ENCODE measurements at regions not wholly inside any gene's neighbourhood (a gene's known extent, or its start where the extent isn't known, plus 50 kb on each side); places are given as distances from the start of the nearest gene placed in this dataset.
"Not testable (repeated sequence)": the region's sequence is repeated elsewhere in the genome, so short reads cannot be mapped to it uniquely, and the experiment has no call there.

DNA sequence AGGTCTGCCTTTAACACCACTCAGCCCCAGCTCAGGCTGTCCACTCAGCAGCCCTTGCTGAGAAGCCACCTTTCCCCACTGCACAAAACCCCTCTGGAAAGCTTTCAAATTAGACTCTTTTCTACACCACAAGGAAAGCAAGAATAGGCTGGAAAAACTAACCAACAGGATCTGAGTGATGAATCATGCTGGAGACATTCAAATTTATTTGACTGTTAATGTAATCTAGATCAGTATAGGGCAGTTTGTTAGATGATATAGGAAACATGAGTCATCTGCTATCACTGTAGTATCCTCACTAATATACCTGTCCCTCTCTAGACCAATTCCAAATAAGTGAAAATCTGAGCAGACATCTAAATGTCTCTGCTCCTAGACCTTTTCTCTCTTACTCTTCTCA lies 127.8 kb upstream of the PAM start:
- TF ChIP-seq, protein P1, sequence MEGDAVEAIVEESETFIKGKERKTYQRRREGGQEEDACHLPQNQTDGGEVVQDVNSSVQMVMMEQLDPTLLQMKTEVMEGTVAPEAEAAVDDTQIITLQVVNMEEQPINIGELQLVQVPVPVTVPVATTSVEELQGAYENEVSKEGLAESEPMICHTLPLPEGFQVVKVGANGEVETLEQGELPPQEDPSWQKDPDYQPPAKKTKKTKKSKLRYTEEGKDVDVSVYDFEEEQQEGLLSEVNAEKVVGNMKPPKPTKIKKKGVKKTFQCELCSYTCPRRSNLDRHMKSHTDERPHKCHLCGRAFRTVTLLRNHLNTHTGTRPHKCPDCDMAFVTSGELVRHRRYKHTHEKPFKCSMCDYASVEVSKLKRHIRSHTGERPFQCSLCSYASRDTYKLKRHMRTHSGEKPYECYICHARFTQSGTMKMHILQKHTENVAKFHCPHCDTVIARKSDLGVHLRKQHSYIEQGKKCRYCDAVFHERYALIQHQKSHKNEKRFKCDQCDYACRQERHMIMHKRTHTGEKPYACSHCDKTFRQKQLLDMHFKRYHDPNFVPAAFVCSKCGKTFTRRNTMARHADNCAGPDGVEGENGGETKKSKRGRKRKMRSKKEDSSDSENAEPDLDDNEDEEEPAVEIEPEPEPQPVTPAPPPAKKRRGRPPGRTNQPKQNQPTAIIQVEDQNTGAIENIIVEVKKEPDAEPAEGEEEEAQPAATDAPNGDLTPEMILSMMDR (IDR thresholded peaks at IDR 0.05; ENCODE audit: insufficient read depth, low read length, poor library complexity, severe bottlenecking), result no peak

GRCh38 chr5:102628441-102629175 lies 126.5 kb upstream of the PAM start:
- TF ChIP-seq, protein P1 (IDR thresholded peaks at IDR 0.05; ENCODE audit: insufficient read depth, low read length, poor library complexity, severe bottlenecking), result no peak
- DNase-seq (ENCODE audit: low read depth), result no peak
- Histone ChIP-seq H3K36me3 (ENCODE audit: control insufficient read depth, insufficient read depth, low read length) (no peaks in the 10 kb centered on the region), H3K4me3 (ENCODE audit: low read depth, low read length) (no peak overlapping the region), H3K27me3 (ENCODE audit: control insufficient read depth, insufficient read depth, low read length) (no peaks in the 10 kb centered on the region)

More for the DNA sequence above, 127.8 kb upstream of the PAM start:
- Histone ChIP-seq H3K4me3 (ENCODE audit: low read depth, low read length) (no peak overlapping the region), H3K27me3 (ENCODE audit: control insufficient read depth, insufficient read depth, low read length) (no peaks in the 10 kb centered on the region), H3K36me3 (ENCODE audit: control insufficient read depth, insufficient read depth, low read length) (no peaks in the 10 kb centered on the region)
- DNase-seq (ENCODE audit: low read depth), result peak; percentile 10

GRCh38 chr5:102629827-102630605 lies 125.1 kb upstream of the PAM start:
- Histone ChIP-seq H3K4me3 (ENCODE audit: low read depth, low read length) (no peak overlapping the region), H3K27me3 (ENCODE audit: control insufficient read depth, insufficient read depth, low read length) (no peaks in the 10 kb centered on the region), H3K36me3 (ENCODE audit: control insufficient read depth, insufficient read depth, low read length) (no peaks in the 10 kb centered on the region)
- DNase-seq (ENCODE audit: low read depth), result no peak
- TF ChIP-seq, protein P1 (IDR thresholded peaks at IDR 0.05; ENCODE audit: insufficient read depth, low read length, poor library complexity, severe bottlenecking), result no peak

DNA sequence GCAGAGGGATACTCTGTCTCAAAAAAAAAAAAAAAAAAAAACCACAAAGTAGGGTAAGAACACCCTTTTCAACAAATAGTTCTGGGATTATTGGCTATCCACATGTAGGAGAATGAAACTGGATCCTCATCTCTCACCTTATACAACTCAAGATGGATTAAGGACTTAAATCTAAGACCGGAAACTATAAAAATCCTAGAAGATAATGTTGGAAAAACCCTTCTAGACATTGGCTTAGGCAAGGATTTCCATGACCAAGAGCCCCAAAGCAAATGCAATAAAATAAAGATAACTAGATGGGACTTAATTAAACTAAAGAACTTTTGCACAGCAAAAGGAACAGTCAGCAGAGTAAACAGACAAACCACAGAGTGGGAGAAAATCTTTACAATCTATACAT lies 119.7 kb upstream of the PAM start:
- H3K4me3 ChIP-seq (ENCODE audit: low read depth, low read length); DNase-seq (ENCODE audit: low read depth); H3K36me3 ChIP-seq (ENCODE audit: control insufficient read depth, insufficient read depth, low read length); H3K27me3 ChIP-seq (ENCODE audit: control insufficient read depth, insufficient read depth, low read length): not testable (repeated sequence)

GRCh38 chr5:102638316-102638715 lies 116.8 kb upstream of the PAM start:
- H3K4me3 ChIP-seq (ENCODE audit: low read depth, low read length), result no peak overlapping the region
- H3K36me3 ChIP-seq (ENCODE audit: control insufficient read depth, insufficient read depth, low read length), result no peaks in the 10 kb centered on the region
- no peaks in the 10 kb centered on the region for H3K27me3 ChIP-seq (ENCODE audit: control insufficient read depth, insufficient read depth, low read length)
- no peak for DNase-seq (ENCODE audit: low read depth)
- TF ChIP-seq, protein P1 (IDR thresholded peaks at IDR 0.05; ENCODE audit: insufficient read depth, low read length, poor library complexity, severe bottlenecking), result no peak

- no peak overlapping the region for H3K4me3 ChIP-seq (ENCODE audit: low read depth, low read length)
These were observed 116.0 kb upstream of the PAM start for GRCh38 chr5:102638912-102639652.

More at GRCh38 chr5:102638912-102639652, 116.0 kb upstream of the PAM start:
- DNase-seq (ENCODE audit: low read depth), result no peak
- Histone ChIP-seq H3K36me3 (ENCODE audit: control insufficient read depth, insufficient read depth, low read length) (no peaks in the 10 kb centered on the region), H3K27me3 (ENCODE audit: control insufficient read depth, insufficient read depth, low read length) (no peaks in the 10 kb centered on the region)
- TF ChIP-seq, protein P1 (IDR thresholded peaks at IDR 0.05; ENCODE audit: insufficient read depth, low read length, poor library complexity, severe bottlenecking), result no peak

Measured in kidney epithelial cell (primary cell).